ENCODE measurements at regions not wholly inside any gene's neighbourhood (a gene's known extent, or its start where the extent isn't known, plus 50 kb on each side); places are given as distances from the start of the nearest gene placed in this dataset.

DNA sequence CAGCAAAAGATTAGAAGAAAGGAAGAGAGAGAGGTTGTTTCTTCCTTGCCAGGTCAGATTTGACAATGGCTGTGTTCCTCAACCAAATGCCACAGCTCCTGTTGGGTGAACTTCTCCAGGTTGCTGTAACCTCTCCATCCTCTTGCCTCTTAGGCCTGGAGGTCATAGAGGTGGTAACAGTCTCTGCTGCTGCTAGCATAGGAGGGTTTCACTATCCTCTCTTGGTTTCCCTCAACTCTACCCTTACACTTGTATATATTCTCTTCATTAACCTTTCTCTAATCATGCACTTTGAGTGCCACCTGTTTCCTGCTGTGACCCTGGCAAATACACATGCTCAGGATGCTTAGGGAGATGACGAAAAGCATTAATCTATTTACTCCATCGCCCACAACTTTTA lies 67.7 kb upstream of the HIF1A start:
- no peak overlapping the region for H3K4me3 ChIP-seq (ENCODE audit: extremely low read depth, insufficient read depth, low read length, poor library complexity, severe bottlenecking)
- H3K36me3 ChIP-seq (ENCODE audit: control insufficient read depth, insufficient read depth, low read length), result no peaks in the 10 kb centered on the region
- H3K9me3 ChIP-seq (ENCODE audit: control insufficient read depth, low read length), result no peaks in the 10 kb centered on the region
- no peak overlapping the region for H3K27ac ChIP-seq (ENCODE audit: low read depth, low read length, severe bottlenecking)
- peaks cover 8% of the 10 kb centered on the region for H3K4me1 ChIP-seq (ENCODE audit: control insufficient read depth, insufficient read depth, low read length, poor library complexity, severe bottlenecking)
- WGBS, 2 experiments (ENCODE audit: insufficient coverage in 2 of 2), result 100% methylated on average over 2 of the region's 2 CpGs; no CpG with 5 or more reads in 1 of the 2 experiments

DNA sequence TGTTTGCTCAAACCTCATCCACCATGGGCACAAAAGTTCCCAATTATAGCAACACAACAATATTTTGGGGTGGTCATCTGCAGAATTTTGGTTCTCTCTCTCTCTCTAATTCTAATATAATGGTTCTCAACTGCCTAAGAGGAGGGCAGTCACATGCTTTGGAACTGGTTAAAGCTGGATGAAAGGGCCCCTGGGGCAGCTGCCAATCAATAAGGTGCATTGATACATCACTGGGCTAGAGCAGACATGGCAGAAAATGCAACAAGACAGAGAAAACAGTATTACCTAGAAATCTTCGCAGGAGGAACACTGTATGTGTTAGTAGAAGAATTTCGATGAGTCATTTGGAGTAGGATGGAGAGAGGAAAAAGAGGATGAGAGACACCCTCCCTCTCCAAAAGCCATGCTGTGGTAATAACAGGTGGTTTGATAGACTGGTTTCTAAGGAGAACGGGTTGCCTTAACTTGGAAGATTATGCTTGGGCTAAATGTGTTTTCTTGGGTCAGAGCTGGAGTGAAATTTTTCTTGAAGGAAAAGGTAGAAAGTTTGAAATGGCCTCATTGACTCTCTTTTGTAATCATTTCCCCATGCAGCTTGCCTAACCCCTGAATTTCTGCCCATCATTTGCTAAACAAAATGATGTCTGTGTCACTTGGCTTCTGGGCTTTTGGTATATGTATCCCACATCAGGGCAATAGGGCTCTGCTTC lies 67.1 kb upstream of the HIF1A start:
- Histone ChIP-seq H3K4me1 (ENCODE audit: control insufficient read depth, insufficient read depth, low read length, poor library complexity, severe bottlenecking) (peaks cover 8% of the 10 kb centered on the region), H3K4me3 (ENCODE audit: extremely low read depth, insufficient read depth, low read length, poor library complexity, severe bottlenecking) (no peak overlapping the region), H3K27ac (ENCODE audit: low read depth, low read length, severe bottlenecking) (no peak overlapping the region), H3K9me3 (ENCODE audit: control insufficient read depth, low read length) (no peaks in the 10 kb centered on the region), H3K36me3 (ENCODE audit: control insufficient read depth, insufficient read depth, low read length) (no peaks in the 10 kb centered on the region)
- 92% methylated on average over 2 to 3 of the region's 3 CpGs for WGBS, 2 experiments (ENCODE audit: insufficient coverage in 2 of 2)

DNA sequence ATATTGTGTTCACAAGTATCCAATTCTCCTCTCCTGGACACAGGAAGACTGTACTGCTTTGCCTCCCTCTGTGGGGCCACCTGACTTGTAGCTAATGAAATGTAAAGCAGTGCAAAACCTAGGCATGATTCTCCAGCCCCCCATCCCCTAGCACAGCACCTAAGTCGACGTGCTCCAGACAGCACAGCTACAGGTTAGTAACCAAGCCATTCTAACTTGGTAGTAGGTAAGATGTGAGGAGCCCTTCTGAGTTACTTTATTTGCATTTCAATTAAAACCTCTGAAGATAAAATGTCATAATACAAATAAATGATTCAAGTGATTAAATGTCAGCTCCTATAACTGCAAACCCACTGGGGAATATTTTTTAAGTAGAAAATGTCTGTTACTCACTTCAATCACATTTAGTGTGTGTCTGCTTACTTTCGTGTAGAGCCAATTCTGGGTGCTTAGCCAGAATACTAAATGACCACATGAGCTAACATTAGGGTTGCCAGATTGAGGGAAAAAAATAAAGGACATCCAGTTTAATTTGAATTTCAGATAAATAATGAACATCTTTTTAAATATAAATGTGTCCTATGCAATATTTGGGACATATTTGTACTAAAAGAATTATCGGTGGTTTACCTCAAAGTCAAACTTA lies 64.8 kb upstream of the HIF1A start:
- no peak overlapping the region for H3K4me3 ChIP-seq (ENCODE audit: extremely low read depth, insufficient read depth, low read length, poor library complexity, severe bottlenecking)
- H3K27ac ChIP-seq (ENCODE audit: low read depth, low read length, severe bottlenecking), result no peak overlapping the region
- no peaks in the 10 kb centered on the region for H3K36me3 ChIP-seq (ENCODE audit: control insufficient read depth, insufficient read depth, low read length)
- no CpG with 5 or more reads among the region's 4 CpGs for WGBS, 2 experiments (ENCODE audit: insufficient coverage in 2 of 2)
- no peaks in the 10 kb centered on the region for H3K4me1 ChIP-seq (ENCODE audit: control insufficient read depth, insufficient read depth, low read length, poor library complexity, severe bottlenecking)
- no peaks in the 10 kb centered on the region for H3K9me3 ChIP-seq (ENCODE audit: control insufficient read depth, low read length)

DNA sequence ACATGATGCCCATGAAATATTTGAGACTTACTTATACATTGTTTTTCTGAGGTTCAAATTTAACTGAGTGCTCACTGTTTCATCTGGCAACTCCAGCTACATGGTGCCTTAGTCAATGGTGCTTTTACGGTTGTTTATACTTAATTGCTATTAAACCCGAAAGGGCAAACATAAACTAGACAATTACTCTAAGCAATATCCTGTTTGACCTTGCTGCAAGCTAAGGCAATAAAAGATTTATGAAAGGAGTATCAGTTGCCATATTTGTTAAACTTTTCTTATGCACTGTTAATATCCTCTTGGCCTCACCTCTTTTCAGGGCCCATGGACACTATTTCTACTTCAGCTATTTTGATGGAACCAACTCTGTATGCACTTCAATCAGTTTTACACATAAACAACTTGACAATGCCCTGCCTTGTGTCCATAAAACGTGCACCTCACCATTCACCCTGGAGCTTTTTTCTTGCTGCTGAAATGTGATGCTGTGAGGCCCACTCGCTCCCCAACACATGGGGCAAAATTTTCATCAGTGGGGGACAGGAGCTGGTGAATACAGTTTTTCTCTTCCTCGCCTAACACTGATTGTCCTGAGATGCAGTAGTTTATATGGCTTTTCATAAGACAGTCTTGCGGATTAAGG lies 64.1 kb upstream of the HIF1A start:
- Histone ChIP-seq H3K9me3 (ENCODE audit: control insufficient read depth, low read length) (no peaks in the 10 kb centered on the region), H3K4me3 (ENCODE audit: extremely low read depth, insufficient read depth, low read length, poor library complexity, severe bottlenecking) (no peak overlapping the region), H3K36me3 (ENCODE audit: control insufficient read depth, insufficient read depth, low read length) (no peaks in the 10 kb centered on the region), H3K27ac (ENCODE audit: low read depth, low read length, severe bottlenecking) (no peak overlapping the region), H3K4me1 (ENCODE audit: control insufficient read depth, insufficient read depth, low read length, poor library complexity, severe bottlenecking) (no peaks in the 10 kb centered on the region)
- WGBS, 2 experiments (ENCODE audit: insufficient coverage in 2 of 2), result 90 to 100% methylated on average over 3 of the region's 6 CpGs

DNA sequence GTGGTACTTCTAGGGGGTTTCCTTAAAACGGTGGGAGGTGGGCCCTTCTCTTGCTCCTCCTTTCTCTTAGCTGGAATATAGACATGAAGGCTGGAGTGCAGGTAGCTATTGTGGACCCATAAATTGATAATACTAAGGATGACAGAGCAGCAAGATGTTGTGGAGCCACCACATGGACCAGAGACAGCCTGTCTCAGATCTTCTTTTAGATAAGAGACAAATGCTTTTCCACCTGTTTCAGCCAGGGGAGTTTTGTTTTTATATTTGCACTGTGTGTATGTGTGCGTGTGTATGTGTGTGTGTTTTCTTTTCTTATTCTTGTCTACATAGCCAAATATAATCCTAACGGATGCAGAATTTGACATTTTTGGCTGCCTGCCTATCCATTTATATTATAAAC lies 62.9 kb upstream of the HIF1A start:
- WGBS, 2 experiments (ENCODE audit: insufficient coverage in 2 of 2), result 80% methylated on average over 1 of the region's 3 CpGs; no CpG with 5 or more reads in 1 of the 2 experiments
- Histone ChIP-seq H3K4me1 (ENCODE audit: control insufficient read depth, insufficient read depth, low read length, poor library complexity, severe bottlenecking) (no peaks in the 10 kb centered on the region), H3K4me3 (ENCODE audit: extremely low read depth, insufficient read depth, low read length, poor library complexity, severe bottlenecking) (no peak overlapping the region), H3K9me3 (ENCODE audit: control insufficient read depth, low read length) (no peaks in the 10 kb centered on the region), H3K27ac (ENCODE audit: low read depth, low read length, severe bottlenecking) (no peak overlapping the region), H3K36me3 (ENCODE audit: control insufficient read depth, insufficient read depth, low read length) (no peaks in the 10 kb centered on the region)

DNA sequence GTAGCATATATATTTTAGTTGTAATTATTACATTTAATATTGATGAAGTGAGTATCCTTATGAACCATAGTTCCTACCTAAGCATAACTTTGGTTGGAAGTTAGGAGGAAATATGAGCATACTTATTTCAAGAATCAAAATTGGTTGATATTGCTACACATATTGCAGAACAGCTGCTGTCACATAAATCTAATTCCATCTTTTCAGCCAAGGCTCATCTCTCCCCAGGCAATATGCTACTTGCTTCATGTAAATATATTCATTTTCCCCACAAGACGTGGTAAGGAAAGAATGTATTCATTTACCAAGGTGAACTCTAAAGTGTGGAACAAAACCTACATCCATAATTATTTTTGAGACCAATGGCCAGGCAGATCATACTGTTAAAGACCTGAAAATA lies 62.5 kb upstream of the HIF1A start:
- H3K36me3 ChIP-seq (ENCODE audit: control insufficient read depth, insufficient read depth, low read length), result no peaks in the 10 kb centered on the region
- H3K9me3 ChIP-seq (ENCODE audit: control insufficient read depth, low read length), result no peaks in the 10 kb centered on the region
- no peak overlapping the region for H3K27ac ChIP-seq (ENCODE audit: low read depth, low read length, severe bottlenecking)
- no peaks in the 10 kb centered on the region for H3K4me1 ChIP-seq (ENCODE audit: control insufficient read depth, insufficient read depth, low read length, poor library complexity, severe bottlenecking)
- 80% methylated on average over 1 of the region's 1 CpG; no CpG with 5 or more reads in 1 of the 2 experiments for WGBS, 2 experiments (ENCODE audit: insufficient coverage in 2 of 2)
- H3K4me3 ChIP-seq (ENCODE audit: extremely low read depth, insufficient read depth, low read length, poor library complexity, severe bottlenecking), result no peak overlapping the region

DNA sequence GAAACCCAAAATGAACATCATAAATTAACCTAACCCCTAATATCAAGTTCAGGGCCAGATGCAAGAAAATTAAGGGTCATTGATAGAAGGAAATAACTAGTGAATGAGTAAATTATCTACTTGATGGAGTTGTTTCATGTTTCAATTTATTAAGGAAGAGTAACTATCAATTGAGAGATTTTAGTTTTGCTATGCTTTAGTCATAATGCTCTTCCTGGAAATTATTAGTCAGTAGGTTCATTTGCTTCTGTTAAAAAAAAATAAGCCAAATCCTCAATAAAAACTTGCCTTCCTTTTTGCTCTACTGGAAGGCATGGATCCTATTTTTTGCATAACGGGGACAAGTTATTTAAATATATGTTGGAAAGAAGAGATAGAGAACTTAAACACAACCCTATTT lies 59.0 kb upstream of the HIF1A start:
- no CpG with 5 or more reads among the region's 1 CpG for WGBS, 2 experiments (ENCODE audit: insufficient coverage in 2 of 2)
- Histone ChIP-seq H3K4me1 (ENCODE audit: control insufficient read depth, insufficient read depth, low read length, poor library complexity, severe bottlenecking) (no peaks in the 10 kb centered on the region), H3K27ac (ENCODE audit: low read depth, low read length, severe bottlenecking) (no peak overlapping the region), H3K9me3 (ENCODE audit: control insufficient read depth, low read length) (no peaks in the 10 kb centered on the region), H3K36me3 (ENCODE audit: control insufficient read depth, insufficient read depth, low read length) (no peaks in the 10 kb centered on the region), H3K4me3 (ENCODE audit: extremely low read depth, insufficient read depth, low read length, poor library complexity, severe bottlenecking) (no peak overlapping the region)

DNA sequence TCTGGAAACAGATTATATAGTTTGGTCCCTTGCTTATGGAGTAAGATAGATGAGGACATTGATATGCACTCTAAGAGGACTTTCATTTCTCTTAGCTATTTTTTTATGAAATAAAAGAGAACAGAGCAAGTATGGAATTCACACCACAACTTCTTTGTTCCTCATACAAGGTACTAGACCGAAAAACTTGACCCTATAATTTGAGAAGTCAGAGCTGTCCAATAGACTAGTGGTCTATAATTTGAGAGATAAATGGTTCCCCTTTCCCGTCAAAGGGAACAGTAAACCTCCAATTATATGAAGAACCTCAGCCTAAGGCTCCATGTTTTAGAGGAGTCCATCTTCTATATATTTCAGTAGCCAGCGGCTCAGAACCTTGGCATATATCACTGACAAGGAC lies 58.5 kb upstream of the HIF1A start:
- Histone ChIP-seq H3K27ac (ENCODE audit: low read depth, low read length, severe bottlenecking) (no peak overlapping the region), H3K9me3 (ENCODE audit: control insufficient read depth, low read length) (no peaks in the 10 kb centered on the region), H3K36me3 (ENCODE audit: control insufficient read depth, insufficient read depth, low read length) (no peaks in the 10 kb centered on the region), H3K4me1 (ENCODE audit: control insufficient read depth, insufficient read depth, low read length, poor library complexity, severe bottlenecking) (no peaks in the 10 kb centered on the region), H3K4me3 (ENCODE audit: extremely low read depth, insufficient read depth, low read length, poor library complexity, severe bottlenecking) (no peak overlapping the region)
- WGBS, 2 experiments (ENCODE audit: insufficient coverage in 2 of 2), result 67 to 90% methylated on average over 1 to 2 of the region's 3 CpGs

DNA sequence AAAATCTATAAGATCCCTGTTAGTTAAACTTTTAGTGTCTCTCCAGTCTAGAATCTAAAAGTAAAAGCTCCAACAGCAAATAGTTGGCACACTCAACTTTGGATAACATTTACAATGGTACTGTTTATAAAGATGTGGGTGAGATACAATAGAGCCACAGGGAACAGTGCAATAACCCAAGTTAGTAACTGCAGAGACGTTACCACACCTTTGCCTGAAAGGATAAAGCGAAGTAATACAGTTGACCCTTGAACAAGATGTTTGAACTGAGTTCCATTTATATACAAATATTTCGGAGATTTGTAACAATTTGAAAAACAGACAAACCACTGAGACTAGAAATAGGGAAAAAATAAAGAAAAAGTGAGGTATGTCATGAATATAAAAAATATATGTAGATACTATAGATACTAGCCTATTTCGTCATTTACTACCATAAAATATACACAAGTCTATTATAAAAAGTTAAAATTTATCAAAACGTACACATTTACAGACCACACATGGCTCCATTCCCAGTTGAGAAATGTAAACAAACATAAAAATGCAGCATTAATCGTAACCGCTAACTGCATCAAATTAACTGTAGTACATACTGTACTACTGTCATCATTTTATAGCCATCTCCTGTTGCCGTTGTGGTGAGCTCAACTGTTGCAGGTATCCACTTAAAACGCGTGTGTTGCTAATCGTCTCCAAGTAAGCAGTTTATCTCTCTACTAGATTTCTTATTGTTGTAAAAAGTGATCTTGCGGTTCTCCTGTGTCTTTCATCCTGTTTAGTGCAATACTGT lies 56.5 kb upstream of the HIF1A start:
- Histone ChIP-seq H3K4me3 (ENCODE audit: extremely low read depth, insufficient read depth, low read length, poor library complexity, severe bottlenecking) (no peak overlapping the region), H3K4me1 (ENCODE audit: control insufficient read depth, insufficient read depth, low read length, poor library complexity, severe bottlenecking) (no peaks in the 10 kb centered on the region), H3K36me3 (ENCODE audit: control insufficient read depth, insufficient read depth, low read length) (no peaks in the 10 kb centered on the region), H3K9me3 (ENCODE audit: control insufficient read depth, low read length) (no peaks in the 10 kb centered on the region), H3K27ac (ENCODE audit: low read depth, low read length, severe bottlenecking) (no peak overlapping the region)
- 100% methylated on average over 6 to 7 of the region's 12 CpGs for WGBS, 2 experiments (ENCODE audit: insufficient coverage in 2 of 2)

DNA sequence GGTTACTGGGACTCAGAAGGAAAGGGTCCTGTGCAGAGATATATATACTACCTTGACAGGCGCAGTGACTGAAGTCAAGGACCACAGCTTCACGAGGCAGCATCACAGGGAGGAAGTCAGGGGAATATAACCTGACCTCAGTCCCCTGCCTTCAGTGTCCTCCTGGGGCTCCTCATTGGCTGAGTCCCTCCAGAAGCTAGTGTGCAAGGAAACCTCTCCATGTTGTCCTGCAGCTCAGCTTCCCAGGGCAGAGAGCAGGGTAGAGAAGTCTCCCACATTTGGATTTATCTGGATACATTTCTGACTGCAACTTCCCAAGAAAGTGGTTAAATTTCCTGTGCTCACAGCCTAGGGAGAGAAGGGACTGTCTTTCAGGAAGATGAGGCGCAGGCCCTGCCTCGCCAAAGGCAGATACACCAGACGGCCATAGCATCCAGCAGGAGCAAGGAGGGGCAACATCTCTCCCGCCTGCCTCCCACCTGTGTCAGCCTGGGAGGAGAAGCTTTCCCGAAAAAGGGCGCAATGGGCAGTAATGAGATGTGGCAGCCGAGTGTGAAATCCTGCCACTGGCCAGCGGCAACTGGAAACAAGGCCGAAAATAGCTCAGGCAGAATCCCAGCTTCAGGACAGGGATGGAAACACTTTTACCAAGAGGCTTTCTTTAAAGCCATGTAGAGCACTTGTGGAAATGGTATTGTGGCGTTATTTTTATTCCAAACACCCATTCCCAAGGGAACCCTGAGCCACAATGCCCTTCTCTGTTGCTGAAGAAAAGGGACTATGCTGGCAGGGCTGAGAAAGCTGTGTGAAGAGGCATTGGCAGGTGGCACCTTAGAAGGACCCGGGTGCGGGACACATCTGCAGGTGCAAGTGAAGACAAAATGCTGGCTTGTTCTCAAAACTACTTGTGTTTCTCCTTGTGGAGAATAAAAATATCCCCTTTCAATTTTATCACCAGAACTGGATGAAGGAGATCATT lies 54.9 kb upstream of the HIF1A start:
- no peaks in the 10 kb centered on the region for H3K4me1 ChIP-seq (ENCODE audit: control insufficient read depth, insufficient read depth, low read length, poor library complexity, severe bottlenecking)
- whole genome bisulfite sequencing, 2 experiments (ENCODE audit: insufficient coverage in 2 of 2), result 92 to 97% methylated on average over 11 to 12 of the region's 14 CpGs

More for the DNA sequence above, 54.9 kb upstream of the HIF1A start:
- H3K27ac ChIP-seq (ENCODE audit: low read depth, low read length, severe bottlenecking), result no peak overlapping the region
- H3K4me3 ChIP-seq (ENCODE audit: extremely low read depth, insufficient read depth, low read length, poor library complexity, severe bottlenecking), result no peak overlapping the region
- no peaks in the 10 kb centered on the region for H3K36me3 ChIP-seq (ENCODE audit: control insufficient read depth, insufficient read depth, low read length)
- no peaks in the 10 kb centered on the region for H3K9me3 ChIP-seq (ENCODE audit: control insufficient read depth, low read length)
